HG02763 (cell line): ENCODE measurements at regions not wholly inside any gene's neighbourhood (a gene's known extent, or its start where the extent isn't known, plus 50 kb on each side); places are given as distances from the start of the nearest gene placed in this dataset.

Experiments
- ATAC-seq: cut with Tn5 transposase; IDR thresholded peaks from one replicate; pipeline ENCODE4 v1.9.1; 2021; ENCODE audit warnings: mild to moderate bottlenecking, moderate library complexity; ENCODE audit not compliant: unreplicated experiment

GRCh38 chr5:44868541-44868940, 59.8 kb downstream of the MRPS30 start:
- no peak for ATAC-seq

- ATAC-seq = no peak
These were observed 61.2 kb downstream of the MRPS30 start for GRCh38 chr5:44869928-44870327.

GRCh38 chr5:44870430-44870829, 61.7 kb downstream of the MRPS30 start:
- ATAC-seq = no peak

DNA sequence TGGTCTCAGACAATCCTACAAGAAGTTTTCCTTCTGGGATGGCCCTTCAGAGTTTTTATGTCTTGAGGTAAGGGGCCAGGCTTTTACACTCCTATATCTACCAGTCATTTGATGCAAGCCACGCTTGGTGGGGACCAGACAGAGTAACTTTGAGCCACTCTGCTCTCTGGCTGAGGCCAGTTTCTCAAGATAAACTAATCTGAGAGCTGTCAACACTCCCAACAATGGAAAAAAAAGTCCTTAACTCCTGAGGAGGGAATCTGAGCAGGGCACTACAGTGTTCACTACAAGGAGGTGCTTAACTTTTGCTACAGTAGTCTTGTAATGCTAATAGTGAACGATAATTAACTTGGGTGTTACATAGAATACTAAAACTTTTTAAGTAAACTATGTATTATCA, 62.7 kb downstream of the MRPS30 start:
- ATAC-seq = no peak

GRCh38 chr5:44875661-44876605, 67.2 kb downstream of the MRPS30 start:
- peak; percentile 99 for ATAC-seq

DNA sequence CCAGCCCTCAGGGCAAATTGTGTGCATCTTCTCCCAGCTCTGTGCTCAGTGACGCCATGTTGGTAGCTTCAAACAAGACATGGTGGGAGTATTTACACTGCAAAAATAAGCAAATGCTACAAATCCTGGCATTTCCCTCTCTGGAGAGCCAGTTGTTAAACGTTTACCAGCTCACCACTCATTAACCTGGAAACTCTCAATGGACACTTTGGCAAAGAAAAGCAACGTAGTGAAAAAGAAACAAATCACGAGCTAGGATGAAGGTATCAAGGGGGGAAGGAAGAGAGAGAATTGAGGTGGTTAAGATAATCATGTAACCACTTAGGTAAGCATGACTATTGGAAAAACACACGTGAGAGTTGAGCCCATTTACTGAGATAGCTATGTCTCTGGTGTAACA, 72.5 kb downstream of the MRPS30 start:
- no peak for ATAC-seq

- no peak for ATAC-seq
These were observed 75.3 kb downstream of the MRPS30 start for GRCh38 chr5:44884036-44884435.

- peak; percentile 88 for ATAC-seq
These were observed 77.2 kb downstream of the MRPS30 start for GRCh38 chr5:44885903-44886302.

- ATAC-seq = no peak
These were observed 79.0 kb downstream of the MRPS30 start for GRCh38 chr5:44887722-44888121.

- ATAC-seq = no peak
These were observed 79.7 kb downstream of the MRPS30 start for GRCh38 chr5:44888435-44888834.

GRCh38 chr5:44891116-44891515, 82.4 kb downstream of the MRPS30 start:
- no peak for ATAC-seq

GRCh38 chr5:44900273-44900954, 91.7 kb downstream of the MRPS30 start:
- ATAC-seq = no peak

DNA sequence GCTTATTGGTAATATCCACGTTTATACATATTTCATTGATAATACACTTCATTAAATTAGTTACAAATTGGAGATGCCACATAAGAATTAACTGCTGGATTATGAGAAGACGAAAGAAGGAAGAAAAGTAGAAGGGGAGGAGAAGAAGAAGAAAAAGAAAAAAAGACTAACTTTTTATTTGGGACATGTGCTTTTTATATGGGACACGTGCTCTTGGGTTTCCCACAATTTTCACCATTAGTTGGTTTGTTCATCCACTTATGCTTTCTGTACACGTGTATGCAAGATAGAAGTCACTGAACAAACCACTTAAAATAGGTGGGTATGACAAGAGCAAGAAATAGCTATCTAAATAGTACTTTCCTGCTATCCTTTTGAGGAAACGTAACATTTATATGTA, 98.6 kb downstream of the MRPS30 start:
- ATAC-seq = no peak

DNA sequence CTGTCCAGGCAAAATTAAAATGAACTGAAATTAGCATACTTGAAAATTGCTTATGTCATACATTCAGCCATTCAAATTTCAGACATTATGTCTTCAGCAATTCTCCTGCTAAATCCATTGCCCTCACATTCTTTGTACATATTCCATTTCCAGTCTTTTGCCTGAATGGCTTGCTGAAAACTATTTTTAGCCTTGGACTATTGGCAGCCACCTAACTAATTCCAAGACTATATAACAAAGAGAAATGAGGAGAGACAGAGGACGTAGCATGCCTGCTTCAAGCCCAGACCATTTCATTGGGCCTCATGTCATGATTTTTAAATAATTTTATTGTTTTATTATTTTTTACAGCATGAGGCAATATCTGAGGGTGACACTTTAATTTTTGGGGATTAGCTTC, 100.3 kb downstream of the MRPS30 start:
- ATAC-seq = no peak

DNA sequence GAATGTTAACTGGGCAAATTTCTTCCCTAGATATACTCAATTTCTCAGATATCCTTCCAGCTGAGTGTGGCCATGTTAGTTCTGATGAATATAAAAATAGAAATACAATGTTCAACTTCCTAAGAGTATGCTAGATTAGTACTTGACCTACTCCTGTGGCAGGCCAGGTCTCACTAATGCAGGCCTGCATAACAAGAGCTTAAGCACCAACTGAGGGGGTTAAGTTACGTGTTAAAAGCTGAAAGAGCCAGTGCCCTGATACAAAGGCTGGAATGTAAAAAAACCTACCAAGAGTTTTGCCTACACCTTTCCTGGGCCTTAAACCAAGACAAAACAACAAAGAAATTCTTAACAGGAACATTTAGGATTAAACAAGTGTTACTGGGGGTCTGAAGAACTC, 102.8 kb downstream of the MRPS30 start:
- ATAC-seq = no peak

- no peak for ATAC-seq
These were observed 105.5 kb downstream of the MRPS30 start for GRCh38 chr5:44914221-44914620.

DNA sequence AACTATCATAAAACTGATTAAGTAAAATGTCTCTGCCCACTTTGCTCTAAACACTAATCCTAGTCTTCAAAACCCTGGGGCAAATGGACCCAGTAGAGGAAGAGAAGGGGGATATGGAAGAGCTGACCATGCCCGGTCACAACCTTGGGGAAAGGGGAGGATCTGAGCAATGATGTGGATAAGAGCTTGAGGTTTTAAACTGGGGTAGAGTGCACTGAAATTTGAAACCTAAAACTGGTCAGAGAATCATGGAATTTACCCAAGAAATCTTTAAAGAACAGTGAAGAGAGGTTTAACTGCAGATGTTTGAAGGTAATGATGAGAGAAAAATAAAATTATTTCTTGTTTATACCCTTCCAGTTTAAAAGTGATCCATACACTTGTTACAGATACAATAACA, 110.8 kb downstream of the MRPS30 start:
- no peak for ATAC-seq

DNA sequence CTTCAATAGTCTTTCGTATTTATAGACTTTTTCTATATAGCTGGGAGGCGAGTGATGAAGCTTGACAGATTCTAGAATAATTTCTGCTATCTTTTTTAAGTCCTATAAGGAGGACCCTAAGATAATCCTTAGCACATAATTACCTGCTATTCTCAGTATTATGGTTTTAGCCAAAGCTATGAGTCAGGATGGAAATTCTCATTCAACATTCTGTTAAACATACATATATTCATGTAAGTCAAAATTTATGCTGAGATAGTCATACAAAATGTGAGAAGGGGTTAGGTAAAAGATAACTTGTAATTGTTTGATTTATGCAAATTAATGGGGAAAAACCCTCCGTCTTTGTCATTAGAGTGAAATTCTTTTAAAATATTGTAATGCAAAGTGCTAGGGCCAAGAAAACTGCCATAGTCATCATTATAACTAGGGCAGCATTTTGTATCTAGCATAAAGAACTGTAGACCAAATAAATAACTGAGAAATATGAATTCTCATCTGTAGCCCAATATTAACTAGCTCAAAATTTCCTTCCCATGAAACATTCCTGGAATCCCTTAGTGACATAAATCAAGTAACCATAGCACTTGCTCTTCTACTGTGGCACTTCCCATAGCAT, 118.5 kb downstream of the MRPS30 start:
- no peak for ATAC-seq

GRCh38 chr5:44932922-44933585, 124.3 kb downstream of the MRPS30 start:
- ATAC-seq = peak; percentile 97

DNA sequence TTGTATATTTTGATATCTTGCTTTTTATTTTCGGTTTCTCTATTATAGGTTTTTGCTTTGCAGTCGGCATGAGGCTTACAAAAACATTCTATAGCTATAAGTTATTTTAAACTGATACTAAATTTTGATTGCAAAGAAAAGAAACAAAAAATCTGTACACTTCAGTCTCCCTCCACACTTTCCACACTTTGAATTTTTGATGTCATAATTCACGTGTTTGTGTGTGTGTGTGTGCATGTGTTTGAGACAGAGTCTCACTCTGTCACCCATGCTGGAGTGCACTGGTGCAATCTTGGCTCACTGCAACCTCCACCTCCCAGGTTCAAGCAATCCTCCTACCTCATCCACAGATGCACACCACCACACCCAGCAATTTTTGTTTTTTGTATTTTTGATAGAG, 124.9 kb downstream of the MRPS30 start:
- ATAC-seq = no peak

DNA sequence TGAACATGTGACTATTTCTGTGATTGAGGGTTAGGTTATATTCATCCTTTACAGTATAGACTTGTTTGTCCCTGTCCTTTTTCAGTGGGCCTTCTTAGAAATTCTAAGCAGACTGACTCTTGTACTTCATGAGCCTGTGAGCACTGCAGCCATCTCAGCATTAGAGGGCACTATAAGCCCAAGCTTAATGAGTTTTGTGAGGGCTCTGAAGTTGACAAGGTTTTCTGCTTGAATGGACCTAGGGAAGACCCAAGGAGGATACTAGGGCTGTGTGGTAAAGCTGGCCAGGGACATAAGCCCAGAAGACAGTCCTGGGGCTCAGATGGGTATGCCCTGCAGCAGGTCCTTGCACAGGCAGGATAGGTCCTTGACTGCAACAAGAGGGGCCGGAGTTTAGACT, 126.5 kb downstream of the MRPS30 start:
- no peak for ATAC-seq
